Medulla oblongata (tissue), 1 donor: ENCODE measurements at regions not wholly inside any gene's neighbourhood (a gene's known extent, or its start where the extent isn't known, plus 50 kb on each side); places are given as distances from the start of the nearest gene placed in this dataset.
"Not testable (repeated sequence)": the region's sequence is repeated elsewhere in the genome, so short reads cannot be mapped to it uniquely, and the experiment has no call there.

Experiments used
- DNase-seq: peaks from one replicate; pipeline ENCODE4 v3.0.0-alpha.2; 2015; ENCODE audit errors: extremely low spot score

- no peak for DNase-seq
Observed at GRCh38 chr9:25453875-25454274, 224.4 kb downstream of the TUSC1 start.

GRCh38 chr9:25449503-25449902 lies 228.7 kb downstream of the TUSC1 start:
- DNase-seq = no peak

- not testable (repeated sequence) for DNase-seq
Observed at GRCh38 chr9:25445721-25446120, 232.5 kb downstream of the TUSC1 start.

- DNase-seq = no peak
Observed at GRCh38 chr9:25442526-25442925, 235.7 kb downstream of the TUSC1 start.

GRCh38 chr9:25427898-25428297 lies 250.3 kb downstream of the TUSC1 start:
- no peak for DNase-seq

GRCh38 chr9:25427290-25427689 lies 251.0 kb downstream of the TUSC1 start:
- DNase-seq = no peak

- DNase-seq = no peak
Observed at GRCh38 chr9:25421560-25421959, 256.7 kb downstream of the TUSC1 start.

GRCh38 chr9:25418974-25419373 lies 259.3 kb downstream of the TUSC1 start:
- no peak for DNase-seq

GRCh38 chr9:25415718-25416117 lies 262.5 kb downstream of the TUSC1 start:
- no peak for DNase-seq

- DNase-seq = no peak
Observed at GRCh38 chr9:25412646-25413045, 265.6 kb downstream of the TUSC1 start.

- DNase-seq = peak; percentile 28
Observed at GRCh38 chr9:25397746-25398145, 280.5 kb downstream of the TUSC1 start.

- DNase-seq = no peak
Observed at GRCh38 chr9:25396828-25397227, 281.4 kb downstream of the TUSC1 start.

GRCh38 chr9:25381141-25381540 lies 297.1 kb downstream of the TUSC1 start:
- DNase-seq = no peak

GRCh38 chr9:25377039-25377438 lies 301.2 kb downstream of the TUSC1 start:
- DNase-seq = no peak

GRCh38 chr9:25374281-25374680 lies 304.0 kb downstream of the TUSC1 start:
- DNase-seq = no peak

GRCh38 chr9:25366906-25367305 lies 311.3 kb downstream of the TUSC1 start:
- no peak for DNase-seq

GRCh38 chr9:25353783-25354182 lies 324.5 kb downstream of the TUSC1 start:
- DNase-seq = no peak

GRCh38 chr9:25350011-25350410 lies 328.2 kb downstream of the TUSC1 start:
- DNase-seq = no peak

- DNase-seq = no peak
Observed at GRCh38 chr9:25322142-25322541, 356.1 kb downstream of the TUSC1 start.

- no peak for DNase-seq
Observed at GRCh38 chr9:25310961-25311360, 367.3 kb downstream of the TUSC1 start.

- DNase-seq = no peak
Observed at GRCh38 chr9:25308549-25308948, 369.7 kb downstream of the TUSC1 start.

GRCh38 chr9:25302601-25303000 lies 375.6 kb downstream of the TUSC1 start:
- DNase-seq = no peak

GRCh38 chr9:25288195-25288594 lies 390.0 kb downstream of the TUSC1 start:
- DNase-seq = not testable (repeated sequence)

- DNase-seq = no peak
Observed at GRCh38 chr9:25284365-25284764, 393.9 kb downstream of the TUSC1 start.

- no peak for DNase-seq
Observed at GRCh38 chr9:25282946-25283345, 395.3 kb downstream of the TUSC1 start.
